HG03095 (cell line): ENCODE measurements at regions not wholly inside any gene's neighbourhood (a gene's known extent, or its start where the extent isn't known, plus 50 kb on each side); places are given as distances from the start of the nearest gene placed in this dataset.
"Not testable (repeated sequence)": the region's sequence is repeated elsewhere in the genome, so short reads cannot be mapped to it uniquely, and the experiment has no call there.

Experiments used
- ATAC-seq: cut with Tn5 transposase; IDR thresholded peaks from one replicate; pipeline ENCODE4 v1.9.1; 2021; ENCODE audit warnings: moderate library complexity; ENCODE audit not compliant: unreplicated experiment

GRCh38 chr3:106825962-106826605 lies 551.2 kb upstream of the CCDC54 start:
- no peak for ATAC-seq

- ATAC-seq: no peak
These were observed 550.4 kb upstream of the CCDC54 start for GRCh38 chr3:106826791-106827311.

- ATAC-seq: no peak
These were observed 549.6 kb upstream of the CCDC54 start for GRCh38 chr3:106827515-106828213.

GRCh38 chr3:106829206-106829605 lies 548.0 kb upstream of the CCDC54 start:
- no peak for ATAC-seq

GRCh38 chr3:106830334-106830733 lies 546.9 kb upstream of the CCDC54 start:
- no peak for ATAC-seq

GRCh38 chr3:106836906-106837305 lies 540.3 kb upstream of the CCDC54 start:
- ATAC-seq: no peak

GRCh38 chr3:106837616-106838015 lies 539.6 kb upstream of the CCDC54 start:
- ATAC-seq: no peak

GRCh38 chr3:106839576-106840280 lies 537.5 kb upstream of the CCDC54 start:
- no peak for ATAC-seq

GRCh38 chr3:106840319-106840718 lies 536.9 kb upstream of the CCDC54 start:
- ATAC-seq: no peak

- ATAC-seq: no peak
These were observed 535.1 kb upstream of the CCDC54 start for GRCh38 chr3:106842151-106842550.

GRCh38 chr3:106844638-106845037 lies 532.6 kb upstream of the CCDC54 start:
- no peak for ATAC-seq

- ATAC-seq: no peak
These were observed 529.1 kb upstream of the CCDC54 start for GRCh38 chr3:106848099-106848498.

GRCh38 chr3:106850437-106850836 lies 526.8 kb upstream of the CCDC54 start:
- ATAC-seq: no peak

GRCh38 chr3:106858321-106858720 lies 518.9 kb upstream of the CCDC54 start:
- not testable (repeated sequence) for ATAC-seq

GRCh38 chr3:106860182-106860581 lies 517.1 kb upstream of the CCDC54 start:
- no peak for ATAC-seq

- ATAC-seq: no peak
These were observed 515.2 kb upstream of the CCDC54 start for GRCh38 chr3:106862067-106862466.

GRCh38 chr3:106877627-106878026 lies 499.6 kb upstream of the CCDC54 start:
- no peak for ATAC-seq

- no peak for ATAC-seq
These were observed 497.0 kb upstream of the CCDC54 start for GRCh38 chr3:106880206-106880605.

GRCh38 chr3:106881186-106881585 lies 496.1 kb upstream of the CCDC54 start:
- ATAC-seq: no peak

GRCh38 chr3:106882297-106882696 lies 494.9 kb upstream of the CCDC54 start:
- ATAC-seq: no peak

GRCh38 chr3:106906074-106906473 lies 471.2 kb upstream of the CCDC54 start:
- no peak for ATAC-seq
